GM19351 (cell line): ENCODE measurements at regions not wholly inside any gene's neighbourhood (a gene's known extent, or its start where the extent isn't known, plus 50 kb on each side); places are given as distances from the start of the nearest gene placed in this dataset.
"Not testable (repeated sequence)": the region's sequence is repeated elsewhere in the genome, so short reads cannot be mapped to it uniquely, and the experiment has no call there.

Experiments used
- ATAC-seq: cut with Tn5 transposase; IDR thresholded peaks from one replicate; pipeline ENCODE4 v1.9.1; 2021; ENCODE audit warnings: mild to moderate bottlenecking, moderate library complexity; ENCODE audit not compliant: unreplicated experiment

GRCh38 chrX:137878401-137878800 lies 312.5 kb downstream of the ZIC3 start:
- ATAC-seq = no peak

- ATAC-seq = no peak
These were observed 317.0 kb downstream of the ZIC3 start for GRCh38 chrX:137882960-137883359.

- not testable (repeated sequence) for ATAC-seq
These were observed 318.9 kb downstream of the ZIC3 start for GRCh38 chrX:137884813-137885212.

DNA sequence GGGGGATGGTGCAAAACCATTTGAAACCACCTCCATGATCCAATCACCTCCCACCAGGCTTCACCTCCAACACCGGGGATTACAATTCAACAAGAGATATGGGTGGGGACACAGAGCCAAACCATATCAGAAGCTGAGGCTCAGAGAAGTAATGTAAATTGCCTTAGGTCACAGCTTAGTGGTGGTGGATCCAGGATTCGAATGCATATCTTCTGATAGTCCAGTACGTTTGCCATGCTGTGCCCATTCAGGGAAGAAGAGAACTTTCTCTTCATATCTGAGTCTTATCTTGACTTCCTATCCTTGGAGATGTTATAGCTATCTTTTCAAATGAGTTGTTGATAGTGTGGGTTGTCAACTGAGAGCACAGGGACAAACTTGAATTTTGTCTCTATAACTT lies 325.5 kb downstream of the ZIC3 start:
- no peak for ATAC-seq

GRCh38 chrX:137896123-137896522 lies 330.2 kb downstream of the ZIC3 start:
- ATAC-seq = no peak

- ATAC-seq = no peak
These were observed 349.5 kb downstream of the ZIC3 start for GRCh38 chrX:137915466-137915865.

DNA sequence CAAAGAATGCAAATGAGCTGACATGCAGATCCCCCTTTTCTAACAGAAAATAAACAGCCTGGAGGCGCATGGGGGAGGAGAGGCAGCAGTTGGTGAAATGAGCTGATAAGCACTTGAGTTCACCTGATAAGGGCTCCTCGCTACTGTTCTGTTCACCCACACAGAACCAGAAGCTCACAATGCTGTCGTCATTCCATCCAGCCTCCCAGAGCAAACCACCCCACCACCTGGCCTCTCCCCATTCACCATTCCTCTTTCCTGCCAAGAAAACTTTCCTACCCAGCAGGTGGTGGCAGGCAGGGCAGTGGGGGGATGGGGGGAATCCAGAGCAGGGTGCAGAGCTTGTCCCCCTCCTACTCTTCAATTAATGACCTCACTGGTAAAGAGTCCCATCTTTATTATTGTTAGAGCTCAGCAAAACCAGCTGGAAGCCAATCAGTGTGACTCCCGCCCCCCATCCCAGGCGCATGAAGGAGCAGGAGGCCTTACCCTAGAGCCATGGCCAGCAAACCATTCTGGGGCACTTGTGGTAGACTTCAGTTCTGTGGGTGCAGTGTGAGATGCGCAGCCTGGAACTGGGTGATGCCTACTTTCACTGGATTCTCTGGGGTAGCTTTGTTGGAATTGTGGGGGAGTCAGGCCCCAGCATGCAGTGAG lies 350.3 kb downstream of the ZIC3 start:
- no peak for ATAC-seq

DNA sequence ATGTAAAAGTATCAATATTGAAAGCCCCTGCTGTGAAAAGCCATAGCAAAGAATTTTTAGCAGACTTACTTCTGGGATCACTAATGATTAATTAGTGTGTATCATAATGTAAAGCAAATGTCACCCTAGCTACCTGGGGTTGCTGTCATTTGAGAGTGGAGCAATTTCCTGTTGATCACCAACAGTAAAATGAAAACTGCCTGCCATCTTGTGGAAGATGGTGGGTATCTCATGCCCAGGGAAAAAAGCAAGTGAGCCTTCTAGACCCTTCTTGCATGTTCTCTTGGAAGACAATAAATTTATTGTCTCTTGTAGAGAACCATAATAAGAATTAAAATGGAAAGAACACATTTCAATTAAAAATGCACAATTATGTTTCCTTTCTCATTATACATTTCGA lies 360.2 kb downstream of the ZIC3 start:
- peak; percentile 51 for ATAC-seq

GRCh38 chrX:137929951-137930350 lies 364.0 kb downstream of the ZIC3 start:
- ATAC-seq = no peak

DNA sequence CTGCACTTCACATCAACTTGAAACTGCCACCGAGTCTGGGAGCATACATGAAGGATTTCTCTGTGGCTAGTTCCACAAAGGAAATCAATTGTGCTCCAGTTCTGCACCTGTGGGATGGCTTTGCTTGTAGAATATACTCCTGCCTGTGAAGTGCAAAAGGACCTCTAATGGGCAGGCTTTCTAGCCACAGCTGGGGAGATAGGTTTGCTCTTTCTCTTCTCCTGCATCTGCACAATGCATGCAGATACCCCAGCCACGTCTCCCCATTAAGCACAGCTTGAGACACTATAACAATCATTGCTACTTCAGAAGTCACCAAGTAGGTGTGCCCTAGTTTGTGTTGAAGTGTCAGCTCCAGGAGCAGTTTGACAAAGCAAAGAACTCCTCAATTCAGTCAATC lies 364.6 kb downstream of the ZIC3 start:
- no peak for ATAC-seq

DNA sequence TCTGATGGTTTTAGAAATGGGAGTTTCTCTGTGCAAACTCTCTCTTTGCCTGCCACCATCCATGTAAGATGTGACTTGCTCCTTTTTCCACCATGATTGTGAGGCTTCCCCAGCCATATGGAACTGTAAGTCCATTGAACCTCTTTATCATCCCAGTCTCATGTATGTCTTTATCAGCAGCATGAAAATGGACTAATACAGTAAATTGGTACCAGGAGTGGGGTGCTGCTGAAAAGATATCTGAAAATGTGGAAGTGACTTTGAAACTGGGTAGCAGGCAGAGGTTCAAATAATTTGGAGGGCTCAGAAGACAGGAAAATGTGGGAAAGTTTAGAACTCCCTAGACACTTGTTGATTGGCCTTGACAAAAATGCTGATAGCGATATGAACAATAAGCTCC lies 368.3 kb downstream of the ZIC3 start:
- ATAC-seq = not testable (repeated sequence)

DNA sequence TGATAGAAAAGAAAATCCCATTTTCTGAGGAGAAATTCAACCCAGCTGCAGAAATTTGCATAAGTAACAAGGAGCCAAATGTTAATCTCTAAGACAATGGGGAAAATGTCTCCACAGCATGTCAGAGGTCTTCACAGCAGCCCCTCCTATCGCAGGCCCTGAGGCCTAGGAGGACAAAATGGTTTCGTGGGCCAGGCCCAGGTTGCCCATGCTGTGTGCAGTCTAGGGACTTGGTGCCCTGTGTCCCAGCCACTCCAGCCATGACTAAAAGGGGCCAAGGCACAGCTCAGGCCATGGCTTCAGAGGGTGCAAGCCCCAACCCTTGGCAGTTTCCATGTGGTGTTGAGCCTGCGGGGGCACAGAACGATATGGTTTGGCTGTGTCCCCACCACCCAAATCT lies 369.0 kb downstream of the ZIC3 start:
- not testable (repeated sequence) for ATAC-seq

DNA sequence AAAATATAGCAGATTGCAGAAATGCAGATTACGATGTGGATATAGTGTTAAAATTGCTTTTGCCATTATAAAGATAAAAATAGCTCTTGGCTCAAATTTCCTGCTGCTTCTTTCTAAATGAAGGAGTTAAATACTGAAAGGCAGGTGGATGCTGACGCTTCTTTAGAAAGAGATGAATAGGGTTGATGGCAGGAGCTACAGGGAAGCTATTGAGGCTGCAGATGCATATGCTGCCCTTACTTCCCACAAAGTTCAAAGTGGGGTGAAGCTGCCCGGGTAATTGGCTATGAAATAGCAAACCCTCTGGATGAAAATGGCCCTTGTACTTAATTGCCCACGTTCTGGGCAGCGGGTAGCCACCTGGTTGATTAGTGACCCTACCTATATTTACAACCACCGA lies 379.5 kb downstream of the ZIC3 start:
- no peak for ATAC-seq

GRCh38 chrX:137969191-137969590 lies 403.3 kb downstream of the ZIC3 start:
- ATAC-seq = no peak

DNA sequence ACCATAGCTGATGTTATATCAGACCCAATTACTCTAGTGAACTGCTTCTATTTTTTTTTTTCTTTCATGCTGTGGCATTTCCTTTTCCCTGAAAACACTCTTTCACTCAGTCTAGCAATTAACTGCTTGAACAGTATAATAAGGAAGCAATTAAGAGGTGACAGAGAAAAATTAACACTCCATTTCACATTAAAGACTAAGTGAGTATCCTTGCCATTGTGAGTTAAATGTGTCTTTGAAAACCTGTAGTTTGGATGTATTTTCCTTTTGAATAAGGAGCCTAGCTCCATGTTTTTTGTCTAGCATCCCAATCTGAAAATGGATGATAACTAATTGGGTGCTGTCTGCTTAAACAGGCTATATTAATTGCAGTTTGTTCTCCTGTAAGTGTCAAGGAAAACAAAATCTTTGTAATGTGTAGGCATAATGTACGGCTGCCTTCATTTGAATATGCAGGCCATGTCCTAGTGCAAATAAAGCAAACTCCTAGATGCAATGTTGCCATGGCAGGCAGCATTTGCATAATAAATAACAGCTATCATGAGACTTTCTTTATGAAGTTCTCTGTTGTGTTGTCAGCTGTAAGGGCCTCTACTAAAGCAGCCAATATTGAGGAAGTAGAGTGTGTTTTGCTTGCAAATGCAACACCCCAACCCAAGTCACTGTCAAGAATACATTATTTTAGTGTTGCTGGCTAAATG lies 416.7 kb downstream of the ZIC3 start:
- no peak for ATAC-seq

GRCh38 chrX:137988470-137988869 lies 422.5 kb downstream of the ZIC3 start:
- no peak for ATAC-seq

- ATAC-seq = no peak
These were observed 432.7 kb downstream of the ZIC3 start for GRCh38 chrX:137998619-137999018.

DNA sequence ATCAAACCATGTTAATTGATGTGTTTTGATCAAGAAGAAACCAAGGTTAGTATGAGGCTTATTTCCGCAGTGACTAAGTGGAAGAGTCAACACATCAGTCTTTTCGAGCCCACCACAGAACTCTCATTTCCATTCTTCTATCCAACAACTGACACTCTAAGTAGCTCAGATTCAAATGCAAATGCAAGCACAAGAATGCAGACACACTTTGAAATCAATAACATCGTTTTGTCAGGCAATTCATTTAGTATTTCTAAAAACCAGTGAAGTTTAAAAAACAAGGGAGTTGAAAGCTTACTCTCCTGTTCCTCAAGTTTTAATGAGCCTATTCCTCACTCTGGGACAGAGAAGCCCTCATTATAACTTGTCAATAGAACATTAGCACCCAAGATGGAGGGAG lies 433.1 kb downstream of the ZIC3 start:
- ATAC-seq = no peak

GRCh38 chrX:137999552-137999951 lies 433.6 kb downstream of the ZIC3 start:
- no peak for ATAC-seq

DNA sequence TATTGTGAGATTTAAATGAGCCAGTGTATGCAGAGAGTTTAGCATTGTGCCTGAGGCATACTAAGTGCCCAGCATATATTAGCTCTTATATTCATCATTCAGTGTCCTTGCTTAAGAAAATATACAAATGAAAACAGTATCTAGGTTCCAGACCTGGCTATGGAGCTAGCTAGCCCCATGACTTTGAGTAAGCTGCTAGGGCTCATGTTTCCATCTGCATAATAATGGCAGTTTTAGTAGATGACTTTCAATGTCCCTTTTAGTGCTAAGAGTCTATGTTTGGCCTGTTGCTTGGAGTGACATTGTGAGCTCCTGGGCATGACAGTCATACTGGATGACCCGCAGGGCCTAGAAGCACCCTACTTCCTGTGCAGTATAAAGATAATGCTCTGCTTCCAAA lies 435.3 kb downstream of the ZIC3 start:
- ATAC-seq = no peak

GRCh38 chrX:138006180-138006579 lies 440.3 kb downstream of the ZIC3 start:
- ATAC-seq = no peak

DNA sequence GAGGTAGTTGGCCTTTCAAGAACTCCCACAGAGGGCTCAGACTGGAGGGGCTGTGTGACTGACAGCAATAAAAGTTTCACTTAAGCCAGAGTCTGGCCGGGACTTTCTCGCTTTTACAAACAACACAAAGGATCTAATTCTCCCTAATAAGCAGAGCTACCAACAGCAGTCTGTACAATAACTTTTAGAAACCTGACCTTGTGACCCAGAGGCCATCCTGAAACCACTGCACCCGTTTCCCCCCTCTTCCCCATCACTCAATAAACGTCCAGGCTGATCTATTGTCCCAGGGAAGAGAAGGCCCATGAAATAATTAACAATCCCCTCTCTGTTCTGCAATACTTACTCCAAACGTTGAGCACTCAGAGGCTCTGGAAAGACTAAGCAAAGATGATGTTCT lies 442.4 kb downstream of the ZIC3 start:
- no peak for ATAC-seq

GRCh38 chrX:138011468-138011867 lies 445.5 kb downstream of the ZIC3 start:
- ATAC-seq = no peak
